Mesothelial cell of epicardium (in vitro differentiated cells): ENCODE measurements at regions not wholly inside any gene's neighbourhood (a gene's known extent, or its start where the extent isn't known, plus 50 kb on each side); places are given as distances from the start of the nearest gene placed in this dataset.

Experiments used
- DNase-seq, 2 experiments: peaks; one replicate each; pipeline ENCODE4 v3.0.0; 2021; ENCODE audit warnings: low spot score in 2 of 2; ENCODE audit not compliant: unreplicated experiment in 2 of 2
- H3K27ac Mint-ChIP-seq: 2 replicates; pipeline ENCODE4 v1.8.0; 2021; ENCODE audit warnings: mixed read lengths
- H3K27me3 Mint-ChIP-seq: 2 replicates; pipeline ENCODE4 v1.8.0; 2021; ENCODE audit warnings: low read depth, mixed read lengths
- H3K36me3 Mint-ChIP-seq: 2 replicates; pipeline ENCODE4 v1.8.0; 2021; ENCODE audit warnings: mixed read lengths
- H3K4me1 Mint-ChIP-seq: 2 replicates; pipeline ENCODE4 v1.8.0; 2021; ENCODE audit warnings: mixed read lengths
- H3K4me3 Mint-ChIP-seq: 2 replicates; pipeline ENCODE4 v1.8.0; 2021; ENCODE audit warnings: mild to moderate bottlenecking, moderate library complexity, mixed read lengths
- H3K9me3 Mint-ChIP-seq: 2 replicates; pipeline ENCODE4 v1.8.0; 2021; ENCODE audit warnings: mixed read lengths
- CTCF ChIP-seq: fragments of 200-600 bp; sonication (generic); IDR thresholded peaks from one replicate; pipeline ENCODE4 v1.5.0; 2021; ENCODE audit warnings: antibody characterized with exemption; ENCODE audit not compliant: unreplicated experiment

- no peaks in the 10 kb centered on the region for H3K27me3 Mint-ChIP-seq
- no peaks in the 10 kb centered on the region for H3K9me3 Mint-ChIP-seq
- TF ChIP-seq CTCF, result no peak
- no peak overlapping the region for H3K27ac Mint-ChIP-seq
- no peak for DNase-seq
- no peaks in the 10 kb centered on the region for H3K36me3 Mint-ChIP-seq
- no peak overlapping the region for H3K4me3 Mint-ChIP-seq
- H3K4me1 Mint-ChIP-seq, result peaks cover 46% of the 10 kb centered on the region
Measured at GRCh38 chr2:12173943-12174340, 427.5 kb downstream of the LPIN1 start.

GRCh38 chr2:12175323-12175722 lies 428.9 kb downstream of the LPIN1 start:
- DNase-seq, result no peak
- no peaks in the 10 kb centered on the region for H3K36me3 Mint-ChIP-seq
- H3K9me3 Mint-ChIP-seq, result no peaks in the 10 kb centered on the region
- H3K27me3 Mint-ChIP-seq, result no peaks in the 10 kb centered on the region
- no peak overlapping the region for H3K4me3 Mint-ChIP-seq
- H3K27ac Mint-ChIP-seq, result no peak overlapping the region
- peaks cover 33% of the 10 kb centered on the region for H3K4me1 Mint-ChIP-seq
- TF ChIP-seq CTCF, result no peak

- Mint-ChIP-seq H3K27me3 (no peaks in the 10 kb centered on the region), H3K27ac (no peak overlapping the region), H3K4me1 (peaks cover 32% of the 10 kb centered on the region), H3K36me3 (no peaks in the 10 kb centered on the region), H3K4me3 (no peak overlapping the region), H3K9me3 (no peaks in the 10 kb centered on the region)
- TF ChIP-seq CTCF, result no peak
- DNase-seq, result no peak
Measured at GRCh38 chr2:12176623-12177454, 430.4 kb downstream of the LPIN1 start.

DNA sequence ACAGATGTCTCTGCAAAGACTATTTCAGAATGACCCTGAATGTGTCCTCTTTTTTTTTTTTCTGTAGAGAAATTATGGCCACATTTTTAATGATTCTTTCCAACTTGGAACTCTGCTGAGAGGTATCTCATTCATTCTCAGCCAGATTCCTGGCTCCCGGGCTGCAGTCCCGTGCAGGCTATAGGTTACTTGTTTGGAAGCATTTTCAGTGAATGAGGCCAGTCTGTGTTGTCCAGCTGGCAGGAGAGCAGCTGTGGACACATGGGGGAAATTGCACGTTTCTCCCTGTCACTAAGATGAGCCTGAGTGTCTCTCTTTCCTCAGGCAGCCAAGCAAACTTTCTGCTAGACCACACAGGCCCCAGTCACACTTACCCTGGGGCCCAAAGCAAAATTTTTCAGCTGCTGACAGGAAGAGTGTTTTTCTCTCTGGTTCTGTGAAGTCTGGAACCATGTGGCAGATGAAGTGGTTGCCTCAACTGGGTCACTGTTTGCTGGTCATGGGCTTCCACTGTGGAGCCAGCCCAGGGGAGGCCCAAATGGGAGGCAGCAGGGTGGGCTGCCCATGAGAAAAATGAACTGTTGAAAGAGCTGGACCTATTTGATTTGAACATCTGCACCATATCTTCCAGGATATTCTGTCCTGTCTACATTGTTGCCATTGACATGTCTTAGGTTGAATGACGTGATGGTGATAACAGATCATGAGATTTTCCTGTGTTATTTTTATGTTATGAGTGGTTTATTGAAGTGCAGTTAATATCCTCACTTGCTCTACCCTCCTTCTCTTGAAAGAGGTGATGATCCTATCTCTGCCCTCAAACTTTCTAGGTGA lies 431.2 kb downstream of the LPIN1 start:
- Mint-ChIP-seq H3K27ac (no peak overlapping the region), H3K4me1 (peaks cover 32% of the 10 kb centered on the region), H3K36me3 (no peaks in the 10 kb centered on the region), H3K4me3 (no peak overlapping the region), H3K9me3 (no peaks in the 10 kb centered on the region), H3K27me3 (no peaks in the 10 kb centered on the region)
- no peak for DNase-seq
- TF ChIP-seq CTCF, result no peak

DNA sequence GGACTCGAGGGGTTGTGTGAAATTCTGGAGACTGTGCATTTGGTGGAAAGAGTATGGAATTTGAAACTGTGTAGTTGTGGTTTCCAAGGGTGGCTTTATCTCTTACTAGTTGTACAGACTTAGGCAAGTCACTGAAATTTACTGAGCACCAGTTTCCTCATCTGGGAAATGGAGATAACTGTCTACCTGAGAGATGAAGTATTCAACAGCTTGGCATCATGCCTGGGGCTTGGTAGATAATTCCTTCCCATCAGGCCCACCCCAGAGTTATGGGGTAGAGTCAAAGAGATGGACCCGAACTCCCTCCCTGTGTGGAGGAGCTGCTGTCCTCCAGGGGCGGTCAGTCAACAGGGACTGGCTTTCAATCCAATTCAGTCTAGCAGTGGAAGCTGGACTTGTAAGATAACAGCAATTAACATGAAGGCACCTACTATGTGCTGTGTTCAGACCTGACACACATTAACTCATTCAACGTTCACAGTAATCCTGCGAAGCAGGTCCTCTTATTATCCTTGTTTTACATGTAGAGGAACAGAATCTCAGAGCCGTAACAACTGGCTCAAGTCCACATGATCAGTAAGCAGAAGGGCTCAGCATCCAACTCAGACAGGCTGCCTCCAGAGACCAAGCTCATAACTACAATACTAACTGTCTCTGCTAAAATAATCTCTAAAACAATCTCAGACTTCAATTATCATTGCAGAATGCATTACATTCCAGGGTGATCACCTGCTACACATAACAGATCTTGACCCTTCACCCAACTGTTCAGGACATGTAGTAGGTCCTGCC lies 432.1 kb downstream of the LPIN1 start:
- no peak overlapping the region for H3K4me3 Mint-ChIP-seq
- no peak for TF ChIP-seq CTCF
- H3K9me3 Mint-ChIP-seq, result no peaks in the 10 kb centered on the region
- no peak for DNase-seq
- H3K4me1 Mint-ChIP-seq, result peaks cover 32% of the 10 kb centered on the region
- no peak overlapping the region for H3K27ac Mint-ChIP-seq
- no peaks in the 10 kb centered on the region for H3K27me3 Mint-ChIP-seq
- H3K36me3 Mint-ChIP-seq, result no peaks in the 10 kb centered on the region
